Activated naive CD4-positive, alpha-beta T cell treated with anti-CD3 and anti-CD28 coated beads, Interleukin-2, amount 10 ng/mL, durations not matched to agents 7 days and 5 days (primary cell): ENCODE measurements at regions not wholly inside any gene's neighbourhood (a gene's known extent, or its start where the extent isn't known, plus 50 kb on each side); places are given as distances from the start of the nearest gene placed in this dataset.

Source experiments
- CTCF ChIA-PET: fragments of 350-600 bp; sonication (Branson Sonifier 250); formaldehyde crosslinking; loops from one replicate; lab custom pipeline; 2021; ENCODE audit warnings: antibody characterized with exemption; lab: Charles Lee
- DNase-seq: peaks from one replicate; pipeline ENCODE4 v3.0.0-alpha.2; 2020
- H3K27ac Mint-ChIP-seq: one replicate; pipeline ENCODE4 v1.8.0; 2021; ENCODE audit warnings: mild to moderate bottlenecking, moderate library complexity, mixed read lengths
- H3K27me3 Mint-ChIP-seq: one replicate; pipeline ENCODE4 v1.8.0; 2021; ENCODE audit warnings: mild to moderate bottlenecking, mixed read lengths
- H3K36me3 Mint-ChIP-seq: one replicate; pipeline ENCODE4 v1.8.0; 2021; ENCODE audit warnings: mixed read lengths
- H3K4me1 Mint-ChIP-seq: one replicate; pipeline ENCODE4 v1.8.0; 2021; ENCODE audit warnings: mixed read lengths
- H3K4me3 Mint-ChIP-seq: one replicate; pipeline ENCODE4 v1.8.0; 2021; ENCODE audit warnings: mild to moderate bottlenecking, moderate library complexity, mixed read lengths
- H3K9me3 Mint-ChIP-seq: one replicate; pipeline ENCODE4 v1.8.0; 2021; ENCODE audit warnings: mixed read lengths

- peaks cover 10% of the 10 kb centered on the region for H3K27me3 Mint-ChIP-seq
- H3K36me3 Mint-ChIP-seq, result no peaks in the 10 kb centered on the region
These were observed 78.2 kb upstream of the MIR17HG start for GRCh38 chr13:91269237-91269636.

GRCh38 chr13:91270031-91270430 lies 77.5 kb upstream of the MIR17HG start:
- DNase-seq, result no peak

More at GRCh38 chr13:91269237-91269636, 78.2 kb upstream of the MIR17HG start:
- Mint-ChIP-seq H3K9me3 (no peaks in the 10 kb centered on the region), H3K4me1 (peaks cover 10% of the 10 kb centered on the region), H3K27ac (no peak overlapping the region), H3K4me3 (no peak overlapping the region)
- no peak for DNase-seq
- CTCF ChIA-PET, result no interaction called here

GRCh38 chr13:91272235-91272777 lies 75.2 kb upstream of the MIR17HG start:
- no peak for DNase-seq
- Mint-ChIP-seq H3K27ac (no peak overlapping the region), H3K4me3 (no peak overlapping the region), H3K4me1 (peaks cover 10% of the 10 kb centered on the region), H3K36me3 (no peaks in the 10 kb centered on the region), H3K9me3 (no peaks in the 10 kb centered on the region), H3K27me3 (peaks cover 3% of the 10 kb centered on the region)
- CTCF ChIA-PET, result no interaction called here

More at GRCh38 chr13:91270031-91270430, 77.5 kb upstream of the MIR17HG start:
- CTCF ChIA-PET, result no interaction called here
- H3K36me3 Mint-ChIP-seq, result no peaks in the 10 kb centered on the region
- peaks cover 10% of the 10 kb centered on the region for H3K4me1 Mint-ChIP-seq
- H3K27me3 Mint-ChIP-seq, result peaks cover 10% of the 10 kb centered on the region
- H3K27ac Mint-ChIP-seq, result no peak overlapping the region
- H3K9me3 Mint-ChIP-seq, result no peaks in the 10 kb centered on the region
- H3K4me3 Mint-ChIP-seq, result no peak overlapping the region

- no peak overlapping the region for H3K27ac Mint-ChIP-seq
- H3K4me3 Mint-ChIP-seq, result no peak overlapping the region
- CTCF ChIA-PET, result no interaction called here
- H3K27me3 Mint-ChIP-seq, result no peaks in the 10 kb centered on the region
- H3K36me3 Mint-ChIP-seq, result no peaks in the 10 kb centered on the region
- no peaks in the 10 kb centered on the region for H3K9me3 Mint-ChIP-seq
- peaks cover 10% of the 10 kb centered on the region for H3K4me1 Mint-ChIP-seq
- no peak for DNase-seq
These were observed 73.8 kb upstream of the MIR17HG start for GRCh38 chr13:91273675-91274074.

GRCh38 chr13:91277013-91277676 lies 70.3 kb upstream of the MIR17HG start:
- CTCF ChIA-PET, result no interaction called here
- H3K4me3 Mint-ChIP-seq, result no peak overlapping the region
- no peak for DNase-seq
- no peaks in the 10 kb centered on the region for H3K4me1 Mint-ChIP-seq
- H3K36me3 Mint-ChIP-seq, result no peaks in the 10 kb centered on the region
- H3K27me3 Mint-ChIP-seq, result no peaks in the 10 kb centered on the region
- no peak overlapping the region for H3K27ac Mint-ChIP-seq
- H3K9me3 Mint-ChIP-seq, result no peaks in the 10 kb centered on the region

GRCh38 chr13:91278291-91278690 lies 69.2 kb upstream of the MIR17HG start:
- no peak overlapping the region for H3K4me3 Mint-ChIP-seq
- H3K4me1 Mint-ChIP-seq, result no peaks in the 10 kb centered on the region
- DNase-seq, result no peak
- H3K36me3 Mint-ChIP-seq, result no peaks in the 10 kb centered on the region
- no peaks in the 10 kb centered on the region for H3K27me3 Mint-ChIP-seq
- H3K27ac Mint-ChIP-seq, result no peak overlapping the region
- CTCF ChIA-PET, result no interaction called here
- H3K9me3 Mint-ChIP-seq, result no peaks in the 10 kb centered on the region

GRCh38 chr13:91278888-91279287 lies 68.6 kb upstream of the MIR17HG start:
- H3K9me3 Mint-ChIP-seq, result no peaks in the 10 kb centered on the region

GRCh38 chr13:91280801-91281200 lies 66.7 kb upstream of the MIR17HG start:
- DNase-seq, result no peak
- H3K4me3 Mint-ChIP-seq, result no peak overlapping the region
- CTCF ChIA-PET, result interaction anchor here (0.8 kb wide), 1 partner anchor 17 kb away, joined by 4 read pairs; no protein-coding TSS in a partner anchor
- H3K27ac Mint-ChIP-seq, result no peak overlapping the region
- H3K27me3 Mint-ChIP-seq, result no peaks in the 10 kb centered on the region
- no peaks in the 10 kb centered on the region for H3K4me1 Mint-ChIP-seq
- H3K9me3 Mint-ChIP-seq, result no peaks in the 10 kb centered on the region
- H3K36me3 Mint-ChIP-seq, result no peaks in the 10 kb centered on the region

More at GRCh38 chr13:91278888-91279287, 68.6 kb upstream of the MIR17HG start:
- Mint-ChIP-seq H3K4me3 (no peak overlapping the region), H3K4me1 (no peaks in the 10 kb centered on the region), H3K27ac (no peak overlapping the region), H3K27me3 (no peaks in the 10 kb centered on the region), H3K36me3 (no peaks in the 10 kb centered on the region)
- CTCF ChIA-PET, result no interaction called here
- no peak for DNase-seq

GRCh38 chr13:91284335-91284734 lies 63.2 kb upstream of the MIR17HG start:
- no peak overlapping the region for H3K4me3 Mint-ChIP-seq

GRCh38 chr13:91286317-91286716 lies 61.2 kb upstream of the MIR17HG start:
- Mint-ChIP-seq H3K4me3 (no peak overlapping the region), H3K27ac (no peak overlapping the region), H3K4me1 (no peaks in the 10 kb centered on the region), H3K36me3 (no peaks in the 10 kb centered on the region), H3K27me3 (peaks cover 4% of the 10 kb centered on the region), H3K9me3 (no peaks in the 10 kb centered on the region)
- DNase-seq, result no peak
- CTCF ChIA-PET, result no interaction called here

More at GRCh38 chr13:91284335-91284734, 63.2 kb upstream of the MIR17HG start:
- no peaks in the 10 kb centered on the region for H3K9me3 Mint-ChIP-seq
- CTCF ChIA-PET, result no interaction called here
- H3K27ac Mint-ChIP-seq, result no peak overlapping the region
- no peak for DNase-seq
- no peaks in the 10 kb centered on the region for H3K4me1 Mint-ChIP-seq
- no peaks in the 10 kb centered on the region for H3K27me3 Mint-ChIP-seq
- no peaks in the 10 kb centered on the region for H3K36me3 Mint-ChIP-seq

GRCh38 chr13:91291078-91291477 lies 56.4 kb upstream of the MIR17HG start:
- H3K36me3 Mint-ChIP-seq, result no peaks in the 10 kb centered on the region
- no peaks in the 10 kb centered on the region for H3K9me3 Mint-ChIP-seq
- H3K27me3 Mint-ChIP-seq, result peaks cover 13% of the 10 kb centered on the region
- CTCF ChIA-PET, result no interaction called here
- H3K27ac Mint-ChIP-seq, result no peak overlapping the region
- DNase-seq, result no peak
- no peak overlapping the region for H3K4me3 Mint-ChIP-seq
- H3K4me1 Mint-ChIP-seq, result no peaks in the 10 kb centered on the region

- H3K27ac Mint-ChIP-seq, result no peak overlapping the region
- H3K27me3 Mint-ChIP-seq, result peaks cover 14% of the 10 kb centered on the region
- no peaks in the 10 kb centered on the region for H3K9me3 Mint-ChIP-seq
- CTCF ChIA-PET, result no interaction called here
- no peaks in the 10 kb centered on the region for H3K36me3 Mint-ChIP-seq
- no peaks in the 10 kb centered on the region for H3K4me1 Mint-ChIP-seq
- H3K4me3 Mint-ChIP-seq, result no peak overlapping the region
- DNase-seq, result no peak
These were observed 54.8 kb upstream of the MIR17HG start for GRCh38 chr13:91292630-91293221.

- H3K27me3 Mint-ChIP-seq, result peaks cover 18% of the 10 kb centered on the region
- no peaks in the 10 kb centered on the region for H3K4me1 Mint-ChIP-seq
- CTCF ChIA-PET, result interaction anchor here (1.4 kb wide), 1 partner anchor 51 kb away, joined by 4 read pairs; no protein-coding TSS in a partner anchor
- no peak for DNase-seq
- no peaks in the 10 kb centered on the region for H3K9me3 Mint-ChIP-seq
- H3K27ac Mint-ChIP-seq, result no peak overlapping the region
- H3K4me3 Mint-ChIP-seq, result no peak overlapping the region
- H3K36me3 Mint-ChIP-seq, result no peaks in the 10 kb centered on the region
These were observed 51.6 kb upstream of the MIR17HG start for GRCh38 chr13:91295712-91296410.

- Mint-ChIP-seq H3K36me3 (no peaks in the 10 kb centered on the region), H3K27ac (no peak overlapping the region), H3K9me3 (no peaks in the 10 kb centered on the region), H3K4me1 (no peaks in the 10 kb centered on the region), H3K4me3 (no peak overlapping the region), H3K27me3 (peaks cover 16% of the 10 kb centered on the region)
- CTCF ChIA-PET, result interaction anchor here (0.9 kb wide), 1 partner anchor 17 kb away, joined by 4 read pairs; no protein-coding TSS in a partner anchor
- DNase-seq, result no peak
These were observed 50.0 kb upstream of the MIR17HG start for GRCh38 chr13:91297503-91297902.
